CD4-positive, alpha-beta T cell (primary cell): ENCODE measurements at regions not wholly inside any gene's neighbourhood (a gene's known extent, or its start where the extent isn't known, plus 50 kb on each side); places are given as distances from the start of the nearest gene placed in this dataset.

ENCODE experiments used
- ATAC-seq: fragments of 200-7000 bp; cut with Tn5 transposase; one replicate; pipeline ENCODE4 v1.10.0; 2022; ENCODE audit warnings: mild to moderate bottlenecking; ENCODE audit not compliant: poor library complexity
- CTCF ChIA-PET: fragments of 350-600 bp; sonication (Branson Sonifier 250); formaldehyde crosslinking; loops from one replicate; lab custom pipeline; 2021; ENCODE audit warnings: antibody characterized with exemption, inconsistent platforms; lab: Charles Lee
- POLR2A ChIA-PET: fragments of 350-600 bp; sonication (Branson Sonifier 250); formaldehyde crosslinking; loops from one replicate; lab custom pipeline; 2021; ENCODE audit warnings: antibody characterized with exemption, inconsistent platforms; lab: Charles Lee
- DNase-seq, 14 experiments: peaks; one replicate each; pipeline ENCODE4 v3.0.0-alpha.2; 2013 to 2020; ENCODE audit warnings: mixed read lengths in 2 of 14
- H3K27ac ChIP-seq, 2 donors: one replicate each; pipeline versions ENCODE4 v1.5.1 to v1.7.0; 2013; ENCODE audit warnings: low read length in 2 of 2, low read depth in 1 of 2, mild to moderate bottlenecking in 1 of 2
- H3K27me3 ChIP-seq, 2 experiments: 1 replicate in 1 of 2; 2 replicates in 1 of 2; pipeline versions ENCODE4 v1.6.1 to v1.7.0; 2013; ENCODE audit warnings: low read length in 2 of 2, control low read depth in 1 of 2, mild to moderate bottlenecking in 1 of 2, moderate library complexity in 1 of 2; ENCODE audit not compliant: insufficient read depth in 2 of 2, control insufficient read depth in 1 of 2
- H3K36me3 ChIP-seq: one replicate; pipeline ENCODE4 v1.6.1; 2013; ENCODE audit warnings: low read length, control low read depth; ENCODE audit not compliant: insufficient read depth
- H3K4me1 ChIP-seq: one replicate; pipeline ENCODE4 v1.6.1; 2013; ENCODE audit warnings: low read length, control low read depth; ENCODE audit not compliant: insufficient read depth
- H3K4me3 ChIP-seq: one replicate; pipeline ENCODE4 v1.5.1; 2013; ENCODE audit warnings: mild to moderate bottlenecking, low read length, moderate library complexity
- H3K9me3 ChIP-seq, 2 experiments: 1 replicate in 1 of 2; 2 replicates in 1 of 2; pipeline versions ENCODE4 v1.6.1 to v1.7.0; 2013; ENCODE audit warnings: low read length in 2 of 2, mild to moderate bottlenecking in 2 of 2, control low read depth in 1 of 2, moderate library complexity in 1 of 2; ENCODE audit not compliant: control insufficient read depth in 1 of 2, insufficient read depth in 1 of 2
- H3K27ac Mint-ChIP-seq: one replicate; pipeline ENCODE4 v1.8.0; 2020; ENCODE audit warnings: mixed read lengths
- H3K27me3 Mint-ChIP-seq: one replicate; pipeline ENCODE4 v1.8.0; 2021; ENCODE audit warnings: mixed read lengths
- H3K36me3 Mint-ChIP-seq: one replicate; pipeline ENCODE4 v1.8.0; 2021; ENCODE audit warnings: low read depth, mixed read lengths
- H3K4me1 Mint-ChIP-seq: one replicate; pipeline ENCODE4 v1.8.0; 2021; ENCODE audit warnings: low read depth, mixed read lengths
- H3K4me3 Mint-ChIP-seq: one replicate; pipeline ENCODE4 v1.8.0; 2020; ENCODE audit warnings: mild to moderate bottlenecking, mixed read lengths
- H3K9me3 Mint-ChIP-seq: one replicate; pipeline ENCODE4 v1.8.0; 2020; ENCODE audit warnings: mixed read lengths
- CTCF ChIP-seq: fragments of 200-600 bp; IDR thresholded peaks from one replicate; pipeline ENCODE4 v1.8.0; 2022; ENCODE audit warnings: antibody characterized with exemption, mild to moderate bottlenecking
- intact Hi-C, 2 experiments: fragments of 100-400 bp; cut with DNase I in 1 of 2; cut with micrococcal nuclease in 1 of 2; formaldehyde crosslinking; loops; one replicate each; pipeline versions ENCODE4 v1.15.1 to v1.9.0; 2023 to 2025; cut with DNase I, micrococcal nuclease

- Histone ChIP-seq H3K9me3 (peaks cover 0 to 6% of the 10 kb centered on the region in 2 experiments), H3K27ac (no peak overlapping the region), H3K27me3 (no peaks in the 10 kb centered on the region), H3K36me3 (no peaks in the 10 kb centered on the region), H3K4me3 (no peak overlapping the region), H3K4me1 (no peaks in the 10 kb centered on the region)
- POLR2A ChIA-PET: no interaction called here
- peak in 2 of 14 experiments; percentile 52 to 65 for DNase-seq
- no peaks in the 10 kb centered on the region for H3K36me3 Mint-ChIP-seq
- TF ChIP-seq CTCF: no peak
- no peak overlapping the region for H3K27ac Mint-ChIP-seq
- no peak overlapping the region for H3K4me3 Mint-ChIP-seq
- H3K9me3 Mint-ChIP-seq: no peaks in the 10 kb centered on the region
- ATAC-seq: no peak
- intact Hi-C loops: no loop called here
- no peaks in the 10 kb centered on the region for H3K27me3 Mint-ChIP-seq
- H3K4me1 Mint-ChIP-seq: no peaks in the 10 kb centered on the region
- CTCF ChIA-PET: no interaction called here
Measured at GRCh38 chr7:20466543-20467021, 135.9 kb downstream of the ITGB8 start.

- no peak overlapping the region for H3K4me3 ChIP-seq
- Mint-ChIP-seq H3K36me3 (no peaks in the 10 kb centered on the region), H3K9me3 (no peaks in the 10 kb centered on the region), H3K4me1 (no peaks in the 10 kb centered on the region), H3K27ac (no peak overlapping the region), H3K27me3 (no peaks in the 10 kb centered on the region), H3K4me3 (no peak overlapping the region)
- H3K27me3 ChIP-seq: no peaks in the 10 kb centered on the region
- ATAC-seq (no peak), DNase-seq (no peak)
- H3K9me3 ChIP-seq: no peaks in the 10 kb centered on the region
- TF ChIP-seq CTCF: no peak
- POLR2A ChIA-PET: no interaction called here
- H3K27ac ChIP-seq: no peak overlapping the region
- no peaks in the 10 kb centered on the region for H3K4me1 ChIP-seq
- intact Hi-C loops: no loop called here
- CTCF ChIA-PET: no interaction called here
- no peaks in the 10 kb centered on the region for H3K36me3 ChIP-seq
Measured at GRCh38 chr7:20470082-20470481, 139.4 kb downstream of the ITGB8 start.

GRCh38 chr7:20470726-20471125 lies 140.0 kb downstream of the ITGB8 start:
- H3K27me3 Mint-ChIP-seq: no peaks in the 10 kb centered on the region
- Histone ChIP-seq H3K36me3 (no peaks in the 10 kb centered on the region), H3K4me1 (no peaks in the 10 kb centered on the region), H3K4me3 (no peak overlapping the region), H3K9me3 (no peaks in the 10 kb centered on the region), H3K27ac (no peak overlapping the region), H3K27me3 (no peaks in the 10 kb centered on the region)
- peak in 2 of 14 experiments; percentile 24 to 25 for DNase-seq
- no peaks in the 10 kb centered on the region for H3K4me1 Mint-ChIP-seq
- no peaks in the 10 kb centered on the region for H3K36me3 Mint-ChIP-seq
- no peak overlapping the region for H3K4me3 Mint-ChIP-seq
- H3K9me3 Mint-ChIP-seq: no peaks in the 10 kb centered on the region
- no peak for TF ChIP-seq CTCF
- intact Hi-C loops: no loop called here
- no peak overlapping the region for H3K27ac Mint-ChIP-seq
- ATAC-seq: no peak
- CTCF ChIA-PET: interaction anchor here (0.7 kb wide), 2 partner anchors 367 to 722 kb away, joined by 4 read pairs; no protein-coding TSS in a partner anchor
- POLR2A ChIA-PET: no interaction called here
